ENCODE measurements at regions not wholly inside any gene's neighbourhood (a gene's known extent, or its start where the extent isn't known, plus 50 kb on each side); places are given as distances from the start of the nearest gene placed in this dataset.
"Not testable (repeated sequence)": the region's sequence is repeated elsewhere in the genome, so short reads cannot be mapped to it uniquely, and the experiment has no call there.

DNA sequence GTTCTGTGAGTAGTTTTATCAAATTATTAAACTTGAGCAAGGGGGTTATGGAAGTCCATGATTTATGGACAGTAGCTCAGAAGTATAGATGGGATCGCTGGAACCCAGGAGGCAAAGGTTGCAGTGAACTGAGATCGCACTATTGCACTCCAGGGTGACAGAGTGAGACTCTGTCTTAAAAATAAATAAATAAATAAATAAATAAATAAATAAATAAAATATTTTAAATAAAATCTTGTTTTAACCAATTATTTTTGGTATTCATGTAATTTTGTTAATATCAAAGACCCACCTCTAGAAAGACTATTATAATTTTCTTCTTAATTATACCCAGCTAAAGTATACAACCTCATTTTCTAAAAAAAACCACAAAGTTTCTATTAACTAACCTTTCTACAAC is 134.3 kb downstream of the ZNF37A start:
- no peak overlapping the region for H2AFZ ChIP-seq

DNA sequence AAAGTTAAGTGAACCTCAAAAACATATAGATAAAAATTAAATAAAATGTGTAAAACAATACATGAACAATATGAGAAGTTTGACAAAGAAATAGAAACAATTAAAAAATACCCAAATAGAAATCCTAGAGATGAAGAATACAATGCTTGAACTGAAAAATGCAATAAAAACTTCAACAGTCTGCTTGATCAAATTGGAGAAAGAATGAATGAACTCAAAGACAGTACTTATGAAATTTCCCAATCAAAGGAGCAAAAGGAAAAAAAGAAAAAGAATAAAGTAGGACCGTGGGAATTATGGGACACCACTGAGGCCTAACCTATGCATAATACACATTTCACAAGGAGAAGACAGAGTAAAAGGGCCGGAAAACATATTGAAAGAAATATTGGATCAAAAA is 144.3 kb downstream of the ZNF37A start:
- not testable (repeated sequence) for H3K36me3 ChIP-seq (replicated peaks; ENCODE audit: insufficient read depth, low read depth); H3K27ac ChIP-seq; H3K27me3 ChIP-seq; H3K9me2 ChIP-seq (replicated peaks; ENCODE audit: insufficient read depth); H3K4me1 ChIP-seq (ENCODE audit: insufficient read depth); H3K4me3 ChIP-seq; DNase-seq (ENCODE audit: low spot score); H4K20me1 ChIP-seq (ENCODE audit: insufficient read depth, poor library complexity, severe bottlenecking); H3K4me2 ChIP-seq; H3K79me2 ChIP-seq; H3K9me3 ChIP-seq (ENCODE audit: low read depth); H2AFZ ChIP-seq
- 61% methylated on average over 2 of the region's 2 CpGs for whole genome bisulfite sequencing (ENCODE audit: low lambda C conversion rate, missing lambda C conversion rate)

More for the DNA sequence above, 134.3 kb downstream of the ZNF37A start:
- Histone ChIP-seq H3K27me3 (no peaks in the 10 kb centered on the region), H4K20me1 (ENCODE audit: insufficient read depth, poor library complexity, severe bottlenecking) (no peaks in the 10 kb centered on the region), H3K36me3 (replicated peaks; ENCODE audit: insufficient read depth, low read depth) (no peaks in the 10 kb centered on the region), H3K27ac (no peak overlapping the region), H3K4me3 (no peak overlapping the region), H3K4me2 (no peak overlapping the region), H3K9me3 (ENCODE audit: low read depth) (no peaks in the 10 kb centered on the region), H3K79me2 (no peaks in the 10 kb centered on the region), H3K4me1 (ENCODE audit: insufficient read depth) (no peaks in the 10 kb centered on the region), H3K9me2 (replicated peaks; ENCODE audit: insufficient read depth) (no peaks in the 10 kb centered on the region)
- TF ChIP-seq, protein P1, sequence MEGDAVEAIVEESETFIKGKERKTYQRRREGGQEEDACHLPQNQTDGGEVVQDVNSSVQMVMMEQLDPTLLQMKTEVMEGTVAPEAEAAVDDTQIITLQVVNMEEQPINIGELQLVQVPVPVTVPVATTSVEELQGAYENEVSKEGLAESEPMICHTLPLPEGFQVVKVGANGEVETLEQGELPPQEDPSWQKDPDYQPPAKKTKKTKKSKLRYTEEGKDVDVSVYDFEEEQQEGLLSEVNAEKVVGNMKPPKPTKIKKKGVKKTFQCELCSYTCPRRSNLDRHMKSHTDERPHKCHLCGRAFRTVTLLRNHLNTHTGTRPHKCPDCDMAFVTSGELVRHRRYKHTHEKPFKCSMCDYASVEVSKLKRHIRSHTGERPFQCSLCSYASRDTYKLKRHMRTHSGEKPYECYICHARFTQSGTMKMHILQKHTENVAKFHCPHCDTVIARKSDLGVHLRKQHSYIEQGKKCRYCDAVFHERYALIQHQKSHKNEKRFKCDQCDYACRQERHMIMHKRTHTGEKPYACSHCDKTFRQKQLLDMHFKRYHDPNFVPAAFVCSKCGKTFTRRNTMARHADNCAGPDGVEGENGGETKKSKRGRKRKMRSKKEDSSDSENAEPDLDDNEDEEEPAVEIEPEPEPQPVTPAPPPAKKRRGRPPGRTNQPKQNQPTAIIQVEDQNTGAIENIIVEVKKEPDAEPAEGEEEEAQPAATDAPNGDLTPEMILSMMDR (IDR thresholded peaks at IDR 0.05; ENCODE audit: poor library complexity) = no peak
- TF ChIP-seq EZH2phosphoT487 (IDR thresholded peaks at IDR 0.05; ENCODE audit: low read depth, severe bottlenecking, unreplicated experiment) = no peak
- TF ChIP-seq EZH2 (IDR thresholded peaks at IDR 0.05; ENCODE audit: borderline replicate concordance) = no peak
- DNase-seq (ENCODE audit: low spot score) = no peak
- 82% methylated on average over 2 of the region's 2 CpGs for WGBS (ENCODE audit: low lambda C conversion rate, missing lambda C conversion rate)

DNA sequence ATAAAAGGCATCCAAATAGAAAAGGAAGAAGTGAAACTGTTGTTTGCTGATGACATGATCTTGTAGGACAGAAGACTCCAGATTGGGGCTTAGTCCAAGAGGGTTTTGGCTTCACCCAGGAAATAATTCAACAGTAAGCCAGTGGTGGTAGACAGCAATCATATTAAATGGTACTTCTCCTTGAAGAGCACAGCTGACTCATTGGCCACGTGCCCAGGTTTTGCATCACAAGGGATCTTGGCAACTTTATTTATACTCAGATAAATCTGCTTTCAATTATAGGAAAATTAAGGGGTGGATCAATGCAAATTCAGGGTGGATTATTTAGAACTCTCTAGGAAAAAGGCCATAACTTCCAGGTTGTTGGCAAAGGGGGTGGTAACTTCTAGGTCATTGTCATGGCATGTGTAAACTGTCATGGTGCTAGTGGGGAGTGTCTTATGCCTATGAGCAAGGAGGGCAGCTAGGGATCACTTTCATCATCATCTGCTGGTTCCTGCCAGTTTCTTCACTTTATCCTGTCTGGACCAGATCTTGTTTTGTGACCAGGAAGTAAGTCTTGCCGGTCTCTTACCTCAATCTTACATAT is 148.0 kb downstream of the ZNF37A start:
- H3K9me2 ChIP-seq (replicated peaks; ENCODE audit: insufficient read depth); H4K20me1 ChIP-seq (ENCODE audit: insufficient read depth, poor library complexity, severe bottlenecking); H3K79me2 ChIP-seq; H3K27ac ChIP-seq; H2AFZ ChIP-seq; H3K4me2 ChIP-seq; H3K9me3 ChIP-seq (ENCODE audit: low read depth); H3K4me3 ChIP-seq; DNase-seq (ENCODE audit: low spot score); H3K36me3 ChIP-seq (replicated peaks; ENCODE audit: insufficient read depth, low read depth); H3K4me1 ChIP-seq (ENCODE audit: insufficient read depth); H3K27me3 ChIP-seq: not testable (repeated sequence)
- 37% methylated on average over 2 of the region's 2 CpGs for WGBS (ENCODE audit: low lambda C conversion rate, missing lambda C conversion rate)

DNA sequence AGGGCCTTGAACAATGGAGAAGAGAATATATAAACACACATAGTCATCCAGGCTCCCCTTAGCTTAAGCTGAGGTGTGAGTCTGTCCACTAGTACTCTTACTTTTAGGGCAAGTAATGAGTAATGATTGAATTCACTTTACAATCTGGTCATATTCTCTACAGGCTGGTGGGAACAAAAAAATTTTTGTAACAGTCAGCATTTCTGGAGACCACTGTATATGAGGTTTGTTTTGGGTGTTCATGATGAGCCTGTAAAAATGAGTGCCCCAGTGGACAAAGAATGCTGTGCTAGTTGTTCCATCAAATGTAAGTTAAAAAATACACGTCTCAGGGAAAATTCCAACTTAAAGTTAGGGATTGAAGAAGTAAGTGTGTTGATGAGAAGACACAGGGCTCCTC is 154.0 kb downstream of the ZNF37A start:
- not testable (repeated sequence) for H3K79me2 ChIP-seq; H3K4me1 ChIP-seq (ENCODE audit: insufficient read depth); H3K9me3 ChIP-seq (ENCODE audit: low read depth); H2AFZ ChIP-seq; H3K27ac ChIP-seq; H3K36me3 ChIP-seq (replicated peaks; ENCODE audit: insufficient read depth, low read depth); H3K9me2 ChIP-seq (replicated peaks; ENCODE audit: insufficient read depth); DNase-seq (ENCODE audit: low spot score); H3K27me3 ChIP-seq; H3K4me2 ChIP-seq; H3K4me3 ChIP-seq; H4K20me1 ChIP-seq (ENCODE audit: insufficient read depth, poor library complexity, severe bottlenecking)
- WGBS (ENCODE audit: low lambda C conversion rate, missing lambda C conversion rate) = 13% methylated on average over 1 of the region's 1 CpG

DNA sequence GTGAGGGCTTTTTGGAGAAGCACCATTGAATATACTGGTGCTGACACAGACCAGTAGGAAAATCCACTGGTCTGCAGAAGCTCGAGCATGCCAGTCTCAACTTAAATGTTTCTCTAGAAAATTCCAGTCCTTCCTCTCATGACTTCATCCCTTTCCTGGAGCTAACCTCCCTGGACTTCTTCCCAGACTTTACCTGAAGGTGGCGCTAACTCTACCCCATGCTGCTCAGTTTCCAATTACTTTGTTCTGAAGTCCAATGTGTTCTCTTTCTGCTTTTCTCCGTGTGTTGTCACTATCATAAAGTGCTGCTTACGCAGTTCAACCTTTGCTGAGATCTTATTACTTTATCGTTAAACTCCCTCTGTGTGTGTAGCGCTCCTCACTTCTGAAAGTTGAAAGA is 158.4 kb downstream of the ZNF37A start:
- not testable (repeated sequence) for H3K36me3 ChIP-seq (replicated peaks; ENCODE audit: insufficient read depth, low read depth); H3K4me2 ChIP-seq; DNase-seq (ENCODE audit: low spot score); H2AFZ ChIP-seq; H3K4me1 ChIP-seq (ENCODE audit: insufficient read depth); H3K4me3 ChIP-seq; H3K9me3 ChIP-seq (ENCODE audit: low read depth); H3K9me2 ChIP-seq (replicated peaks; ENCODE audit: insufficient read depth); H4K20me1 ChIP-seq (ENCODE audit: insufficient read depth, poor library complexity, severe bottlenecking); H3K79me2 ChIP-seq; H3K27ac ChIP-seq; H3K27me3 ChIP-seq
- WGBS (ENCODE audit: low lambda C conversion rate, missing lambda C conversion rate) = 43% methylated on average over 6 of the region's 6 CpGs

DNA sequence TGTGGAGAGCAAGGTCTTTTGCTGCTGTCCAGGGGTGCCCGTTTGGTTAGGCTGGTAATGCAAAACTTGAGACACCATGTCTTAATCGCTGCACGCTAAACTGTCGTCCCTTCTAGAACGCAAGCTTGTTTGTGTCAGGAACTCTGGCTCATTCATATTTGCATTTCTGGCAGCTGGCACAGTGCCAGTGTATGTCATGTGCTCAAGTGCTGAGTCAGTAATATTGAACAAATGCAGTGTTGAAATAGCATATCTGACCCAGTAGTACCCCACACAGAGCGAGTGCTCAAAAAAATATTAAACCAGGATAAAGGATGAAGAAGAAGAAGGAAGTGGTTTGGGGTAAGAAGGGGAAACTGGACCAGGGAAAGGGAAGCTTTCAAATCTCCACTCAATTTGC is 173.4 kb downstream of the ZNF37A start:
- H4K20me1 ChIP-seq (ENCODE audit: insufficient read depth, poor library complexity, severe bottlenecking); H3K79me2 ChIP-seq; H3K4me2 ChIP-seq; DNase-seq (ENCODE audit: low spot score); H3K4me1 ChIP-seq (ENCODE audit: insufficient read depth); H3K4me3 ChIP-seq; H2AFZ ChIP-seq; H3K27me3 ChIP-seq; H3K27ac ChIP-seq; H3K36me3 ChIP-seq (replicated peaks; ENCODE audit: insufficient read depth, low read depth); H3K9me3 ChIP-seq (ENCODE audit: low read depth); H3K9me2 ChIP-seq (replicated peaks; ENCODE audit: insufficient read depth): not testable (repeated sequence)
- WGBS (ENCODE audit: low lambda C conversion rate, missing lambda C conversion rate) = 56% methylated on average over 6 of the region's 6 CpGs

DNA sequence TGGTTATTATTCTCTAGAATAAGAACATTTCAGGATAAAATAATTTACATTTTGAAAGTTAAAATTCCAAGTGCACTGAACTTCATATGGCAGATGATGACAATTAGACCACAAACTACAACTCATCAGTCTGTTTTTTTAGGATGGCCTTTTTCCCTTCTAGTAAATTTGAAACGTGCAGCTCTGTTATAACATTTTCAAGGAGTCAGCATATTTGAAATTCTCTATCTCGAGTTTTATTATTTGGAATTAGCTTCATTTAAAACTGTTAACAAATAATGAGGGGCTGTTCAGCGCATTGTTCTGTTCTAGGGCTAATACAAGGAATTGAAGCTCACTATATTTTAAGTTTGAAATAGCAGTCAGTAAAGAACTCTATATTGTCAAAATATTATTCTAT is 176.9 kb downstream of the ZNF37A start:
- WGBS (ENCODE audit: low lambda C conversion rate, missing lambda C conversion rate) = 35% methylated on average over 3 of the region's 3 CpGs
- H3K9me3 ChIP-seq (ENCODE audit: low read depth); H2AFZ ChIP-seq; H4K20me1 ChIP-seq (ENCODE audit: insufficient read depth, poor library complexity, severe bottlenecking); H3K27me3 ChIP-seq; DNase-seq (ENCODE audit: low spot score); H3K9me2 ChIP-seq (replicated peaks; ENCODE audit: insufficient read depth); H3K79me2 ChIP-seq; H3K4me2 ChIP-seq; H3K27ac ChIP-seq; H3K36me3 ChIP-seq (replicated peaks; ENCODE audit: insufficient read depth, low read depth); H3K4me1 ChIP-seq (ENCODE audit: insufficient read depth); H3K4me3 ChIP-seq: not testable (repeated sequence)

DNA sequence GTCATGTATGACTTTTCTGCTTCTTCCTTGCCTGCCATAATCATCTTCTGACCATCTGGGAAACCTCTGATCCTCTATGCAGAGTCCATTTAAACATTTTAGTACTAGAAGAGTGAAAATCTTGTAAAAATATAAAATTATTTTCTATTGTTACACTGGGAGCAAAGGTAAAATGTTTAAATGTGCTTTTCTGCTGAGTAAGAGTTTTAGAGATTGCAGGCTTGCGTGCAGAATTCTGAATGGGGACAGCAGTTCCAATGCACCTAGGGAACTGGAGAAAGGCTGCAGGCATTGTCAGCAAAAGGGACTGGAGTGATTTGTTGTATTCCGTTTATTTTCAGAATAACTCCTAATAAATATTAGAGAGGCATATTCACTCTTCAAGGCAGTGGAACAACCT is 180.7 kb downstream of the ZNF37A start:
- not testable (repeated sequence) for H2AFZ ChIP-seq; H3K36me3 ChIP-seq (replicated peaks; ENCODE audit: insufficient read depth, low read depth); H4K20me1 ChIP-seq (ENCODE audit: insufficient read depth, poor library complexity, severe bottlenecking); H3K4me2 ChIP-seq; H3K27ac ChIP-seq; H3K4me1 ChIP-seq (ENCODE audit: insufficient read depth); H3K9me3 ChIP-seq (ENCODE audit: low read depth); H3K27me3 ChIP-seq; DNase-seq (ENCODE audit: low spot score); H3K4me3 ChIP-seq; H3K79me2 ChIP-seq; H3K9me2 ChIP-seq (replicated peaks; ENCODE audit: insufficient read depth)
- 54% methylated on average over 2 of the region's 2 CpGs for WGBS (ENCODE audit: low lambda C conversion rate, missing lambda C conversion rate)

Data from hepatocyte (in vitro differentiated cells).